CD4-positive, alpha-beta T cell treated with Interleukin-15 for 4 hours (primary cell): ENCODE measurements at regions not wholly inside any gene's neighbourhood (a gene's known extent, or its start where the extent isn't known, plus 50 kb on each side); places are given as distances from the start of the nearest gene placed in this dataset.

Experiments
- DNase-seq: peaks from one replicate; pipeline ENCODE4 v3.0.0-alpha.2; 2020; ENCODE audit warnings: low spot score

- DNase-seq: no peak
Observed at GRCh38 chr2:217654168-217654567, 348.6 kb downstream of the TNS1 start.

GRCh38 chr2:217652761-217653639 is 349.8 kb downstream of the TNS1 start:
- DNase-seq: no peak

GRCh38 chr2:217650716-217651360 is 352.0 kb downstream of the TNS1 start:
- peak; percentile 25 for DNase-seq

- DNase-seq: no peak
Observed at GRCh38 chr2:217650229-217650628, 352.6 kb downstream of the TNS1 start.

- DNase-seq: no peak
Observed at GRCh38 chr2:217647925-217648324, 354.9 kb downstream of the TNS1 start.

GRCh38 chr2:217647226-217647625 is 355.6 kb downstream of the TNS1 start:
- no peak for DNase-seq

- DNase-seq: no peak
Observed at GRCh38 chr2:217645896-217646295, 356.9 kb downstream of the TNS1 start.

- DNase-seq: no peak
Observed at GRCh38 chr2:217643789-217644301, 358.9 kb downstream of the TNS1 start.

- no peak for DNase-seq
Observed at GRCh38 chr2:217642944-217643343, 359.9 kb downstream of the TNS1 start.

GRCh38 chr2:217641960-217642359 is 360.8 kb downstream of the TNS1 start:
- DNase-seq: no peak

- no peak for DNase-seq
Observed at GRCh38 chr2:217639481-217639880, 363.3 kb downstream of the TNS1 start.

- no peak for DNase-seq
Observed at GRCh38 chr2:217638533-217638932, 364.3 kb downstream of the TNS1 start.

GRCh38 chr2:217638031-217638430 is 364.8 kb downstream of the TNS1 start:
- no peak for DNase-seq

GRCh38 chr2:217636991-217637561 is 365.7 kb downstream of the TNS1 start:
- DNase-seq: no peak

- DNase-seq: no peak
Observed at GRCh38 chr2:217636578-217636977, 366.2 kb downstream of the TNS1 start.

GRCh38 chr2:217634871-217635270 is 367.9 kb downstream of the TNS1 start:
- DNase-seq: no peak

GRCh38 chr2:217632043-217632442 is 370.8 kb downstream of the TNS1 start:
- DNase-seq: no peak

GRCh38 chr2:217631115-217631514 is 371.7 kb downstream of the TNS1 start:
- no peak for DNase-seq

GRCh38 chr2:217629347-217629746 is 373.4 kb downstream of the TNS1 start:
- DNase-seq: no peak

- DNase-seq: no peak
Observed at GRCh38 chr2:217628061-217628460, 374.7 kb downstream of the TNS1 start.

GRCh38 chr2:217626926-217627325 is 375.9 kb downstream of the TNS1 start:
- no peak for DNase-seq

- DNase-seq: no peak
Observed at GRCh38 chr2:217625557-217626169, 377.1 kb downstream of the TNS1 start.
